A549 (cell line): ENCODE measurements at regions not wholly inside any gene's neighbourhood (a gene's known extent, or its start where the extent isn't known, plus 50 kb on each side); places are given as distances from the start of the nearest gene placed in this dataset.
A peak's percentile ranks its signal among the peaks of the same experiment; 100 is the strongest.

ENCODE experiments used
- ATAC-seq, 2 experiments: fragments of 200-7000 bp in 1 of 2; fragments of >200 bp in 1 of 2; cut with Nextera tagmentation in 1 of 2; cut with Tn5 transposase in 1 of 2; 3 replicates each; pipeline versions ENCODE4 v1.8.0 to v1.9.1; 2018 to 2020; ENCODE audit warnings: mild to moderate bottlenecking in 1 of 2, moderate library complexity in 1 of 2
- CTCF ChIA-PET: fragments of 300-600 bp; sonication (Branson Sonifier 250); formaldehyde crosslinking; extraction: SDS; loops from one replicate; lab custom pipeline; 2021; ENCODE audit warnings: antibody characterized with exemption, inconsistent platforms; lab: Yijun Ruan, JAX
- POLR2A ChIA-PET: fragments of 350-600 bp; formaldehyde crosslinking; extraction: SDS; loops from one replicate; lab custom pipeline; 2021; ENCODE audit warnings: antibody characterized with exemption, inconsistent platforms; lab: Yijun Ruan, JAX
- DNase-seq, 2 experiments: peaks; one replicate each; pipeline versions ENCODE4 v3.0.0 to v3.0.0-alpha.2; 2011 to 2016; ENCODE audit warnings: low read depth in 1 of 2, low spot score in 1 of 2
- FAIRE-seq: peaks from 2 replicates; lab custom pipeline; 2011; peaks lifted over from hg19 to GRCh38; lab: Jason Lieb, UNC
- H3K27ac ChIP-seq, 2 experiments: fragments of >200 bp; sonication (Bioruptor Twin); formaldehyde crosslinking; 3 replicates each; pipeline ENCODE4 v1.5.1; 2016 to 2017
- H3K4me1 ChIP-seq: fragments of >200 bp; sonication (Bioruptor Twin); formaldehyde crosslinking; 3 replicates; pipeline ENCODE4 v1.6.1; 2016
- H3K4me2 ChIP-seq: fragments of >200 bp; sonication (Bioruptor Twin); formaldehyde crosslinking; 3 replicates; pipeline ENCODE4 v1.6.1; 2016
- H3K4me3 ChIP-seq: fragments of >200 bp; sonication (Bioruptor Twin); formaldehyde crosslinking; 3 replicates; pipeline ENCODE4 v1.5.1; 2016
- H3K9me3 ChIP-seq: fragments of >200 bp; sonication (Bioruptor Twin); formaldehyde crosslinking; 3 replicates; pipeline ENCODE4 v1.6.1; 2016
- CBX8 ChIP-seq: fragments of 200-600 bp; sonication (generic); IDR thresholded peaks from 2 replicates; pipeline ENCODE4 v1.6.1; 2016
- CHD4 ChIP-seq: fragments of 200-600 bp; sonication (generic); IDR thresholded peaks from 2 replicates; pipeline ENCODE4 v1.6.1; 2016; ENCODE audit warnings: antibody characterized with exemption, mild to moderate bottlenecking, borderline replicate concordance
- E2F6 ChIP-seq: IDR thresholded peaks from 2 replicates; pipeline ENCODE4 v1.6.1; 2012; ENCODE audit warnings: low read depth, borderline replicate concordance
- EHMT2 ChIP-seq: fragments of 200-600 bp; sonication (generic); IDR thresholded peaks from 2 replicates; pipeline ENCODE4 v1.6.1; 2016; ENCODE audit warnings: antibody characterized with exemption, low read depth, mild to moderate bottlenecking, moderate library complexity
- ELK1 ChIP-seq: fragments of 150-350 bp; IDR thresholded peaks from 2 replicates; pipeline ENCODE4 v1.6.1; 2014; ENCODE audit warnings: low read depth, mild to moderate bottlenecking, low read length
- ESRRA ChIP-seq: fragments of 150-350 bp; IDR thresholded peaks from 2 replicates; pipeline ENCODE4 v1.6.1; 2014; ENCODE audit warnings: mild to moderate bottlenecking, low read length, borderline replicate concordance
- GATA3 ChIP-seq: IDR thresholded peaks from 2 replicates; pipeline ENCODE4 v1.6.1; 2012; ENCODE audit warnings: borderline replicate concordance
- HDAC2 ChIP-seq: fragments of 200-600 bp; sonication (generic); IDR thresholded peaks from 2 replicates; pipeline ENCODE4 v1.6.1; 2016
- JUN ChIP-seq, 2 experiments: fragments of >200 bp; sonication (Bioruptor Twin); formaldehyde crosslinking; IDR thresholded peaks; 2 replicates in 1 of 2; 3 replicates in 1 of 2; pipeline ENCODE4 v1.6.1; 2016 to 2017
- JUNB ChIP-seq: fragments of >200 bp; sonication (Bioruptor Twin); formaldehyde crosslinking; IDR thresholded peaks from 2 replicates; pipeline ENCODE4 v1.6.1; 2016
- KDM1A ChIP-seq: fragments of 200-600 bp; sonication (generic); IDR thresholded peaks from 2 replicates; pipeline ENCODE4 v1.6.1; 2016; ENCODE audit warnings: low read depth, mild to moderate bottlenecking
- KDM5A ChIP-seq: fragments of 200-600 bp; sonication (generic); IDR thresholded peaks from 2 replicates; pipeline ENCODE4 v1.6.1; 2016; ENCODE audit warnings: antibody characterized with exemption, mild to moderate bottlenecking
- MYC ChIP-seq: IDR thresholded peaks from 2 replicates; pipeline ENCODE4 v1.6.1; 2012; ENCODE audit warnings: mild to moderate bottlenecking, inconsistent platforms, low read length, improper control_type of control experiment, borderline replicate concordance
- NFE2L2 ChIP-seq: fragments of 150-350 bp; conservative IDR thresholded peaks from 2 replicates; pipeline ENCODE4 v1.6.1; 2014; ENCODE audit warnings: low read length
- NPAS2 ChIP-seq: fragments of 250-450 bp; sonication (Bioruptor Pico); IDR thresholded peaks from 2 replicates; pipeline ENCODE4 v1.8.0; 2022; ENCODE audit warnings: mild to moderate bottlenecking, moderate library complexity, borderline replicate concordance
- NR3C1 ChIP-seq: fragments of >200 bp; sonication (Bioruptor Twin); formaldehyde crosslinking; IDR thresholded peaks from 3 replicates; pipeline ENCODE4 v1.6.1; 2017
- PHF8 ChIP-seq: fragments of 200-600 bp; sonication (generic); IDR thresholded peaks from 2 replicates; pipeline ENCODE4 v1.6.1; 2016; ENCODE audit warnings: low read depth, mild to moderate bottlenecking, antibody characterized with exemption, moderate library complexity, borderline replicate concordance
- RAD21 ChIP-seq, 2 experiments: fragments of >200 bp in 1 of 2; sonication (Bioruptor Twin) in 1 of 2; formaldehyde crosslinking in 1 of 2; IDR thresholded peaks in 1 of 2; conservative IDR thresholded peaks in 1 of 2; 2 replicates in 1 of 2; 3 replicates in 1 of 2; pipeline ENCODE4 v1.6.1; 2012 to 2018; ENCODE audit warnings: inconsistent platforms in 1 of 2
- RNF2 ChIP-seq: fragments of 200-600 bp; sonication (generic); IDR thresholded peaks from 2 replicates; pipeline ENCODE4 v1.6.1; 2016; ENCODE audit warnings: low read depth, mild to moderate bottlenecking, antibody characterized with exemption, moderate library complexity, borderline replicate concordance
- TP53 ChIP-seq: fragments of 250-450 bp; sonication (Bioruptor Pico); IDR thresholded peaks from 2 replicates; pipeline ENCODE4 v1.5.0; 2021; ENCODE audit warnings: mild to moderate bottlenecking, moderate library complexity
- ZFP36 ChIP-seq: fragments of 450-650 bp; IDR thresholded peaks from 2 replicates; pipeline ENCODE4 v1.6.1; 2014; ENCODE audit warnings: borderline replicate concordance; ENCODE audit not compliant: partially characterized antibody
- WGBS: methylation state at CpG from one replicate; pipeline ENCODE4 v1.1.6; 2017; ENCODE audit errors: missing lambda C conversion rate; 5-methylcytosine and 5-hydroxymethylcytosine counted together

GRCh38 chr3:106303766-106304165, 435.0 kb upstream of the CBLB start:
- POLR2A ChIA-PET = no interaction called here

GRCh38 chr3:106305127-106305526, 436.3 kb upstream of the CBLB start:
- Histone ChIP-seq H3K9me3 (no peaks in the 10 kb centered on the region), H3K4me1 (no peaks in the 10 kb centered on the region), H3K27ac (no peak overlapping the region), H3K4me3 (no peak overlapping the region), H3K4me2 (no peak overlapping the region)
- no peak for ATAC-seq
- no peak for DNase-seq
- TF ChIP-seq CHD4 (no peak), E2F6 (no peak), CBX8 (no peak), JUNB (no peak), KDM1A (no peak), ZFP36 (no peak)
- FAIRE-seq = peak; percentile 13
- POLR2A ChIA-PET = no interaction called here
- WGBS = 26% methylated on average over 2 of the region's 2 CpGs
- CTCF ChIA-PET = no interaction called here

More at GRCh38 chr3:106303766-106304165, 435.0 kb upstream of the CBLB start:
- Histone ChIP-seq H3K4me3 (no peak overlapping the region), H3K4me1 (0 out of 3 replicates have a peak, but pooled peaks cover 3% of the 10 kb centered on the region), H3K27ac (no peak overlapping the region), H3K9me3 (no peaks in the 10 kb centered on the region)
- no peak for ATAC-seq
- TF ChIP-seq RNF2 (no peak), KDM5A (no peak), NPAS2 (CRISPR knock-in tag) (no peak), NFE2L2 (no peak), JUNB (no peak), TP53 (no peak), ESRRA (no peak), GATA3 (no peak)
- TF ChIP-seq, all 56 proteins: peak for 0
- no peak for DNase-seq
- no peak overlapping the region for H3K4me2 ChIP-seq
- CTCF ChIA-PET = no interaction called here
- no peak for FAIRE-seq

- no peak for DNase-seq
- POLR2A ChIA-PET = no interaction called here
- Histone ChIP-seq H3K4me1 (no peaks in the 10 kb centered on the region), H3K4me3 (no peak overlapping the region), H3K9me3 (no peaks in the 10 kb centered on the region), H3K4me2 (no peak overlapping the region), H3K27ac (no peak overlapping the region)
- CTCF ChIA-PET = interaction anchor here (0.9 kb wide), 1 partner anchor 10 kb away, joined by 3 read pairs; no protein-coding TSS in a partner anchor
- WGBS = 61% methylated on average over 1 of the region's 1 CpG
- no peak for TF ChIP-seq ELK1
- no peak for TF ChIP-seq PHF8
- TF ChIP-seq JUN (IDR thresholded peaks at IDR 0.05) = no peak
- no peak for TF ChIP-seq RAD21 (conservative IDR thresholded peaks at IDR 0.05 in 1 of 2, IDR thresholded peaks at IDR 0.05 in 1 of 2)
- TF ChIP-seq TP53 = no peak
- TF ChIP-seq HDAC2 = no peak
- TF ChIP-seq NFE2L2 = no peak
- no peak for TF ChIP-seq NR3C1
- no peak for TF ChIP-seq EHMT2
- no peak for TF ChIP-seq ESRRA
- no peak for TF ChIP-seq MYC
- ATAC-seq = no peak
- no peak for FAIRE-seq
Observed at GRCh38 chr3:106305882-106306435, 437.1 kb upstream of the CBLB start.
